C4-2B (cell line): ENCODE measurements at regions not wholly inside any gene's neighbourhood (a gene's known extent, or its start where the extent isn't known, plus 50 kb on each side); places are given as distances from the start of the nearest gene placed in this dataset.

Source experiments
- CTCF ChIP-seq: fragments of 450-650 bp; conservative IDR thresholded peaks from 2 replicates; pipeline ENCODE4 v1.5.1; 2017; ENCODE audit warnings: mild to moderate bottlenecking
- ZFX ChIP-seq: fragments of 450-650 bp; IDR thresholded peaks from 2 replicates; pipeline ENCODE4 v1.6.1; 2017

DNA sequence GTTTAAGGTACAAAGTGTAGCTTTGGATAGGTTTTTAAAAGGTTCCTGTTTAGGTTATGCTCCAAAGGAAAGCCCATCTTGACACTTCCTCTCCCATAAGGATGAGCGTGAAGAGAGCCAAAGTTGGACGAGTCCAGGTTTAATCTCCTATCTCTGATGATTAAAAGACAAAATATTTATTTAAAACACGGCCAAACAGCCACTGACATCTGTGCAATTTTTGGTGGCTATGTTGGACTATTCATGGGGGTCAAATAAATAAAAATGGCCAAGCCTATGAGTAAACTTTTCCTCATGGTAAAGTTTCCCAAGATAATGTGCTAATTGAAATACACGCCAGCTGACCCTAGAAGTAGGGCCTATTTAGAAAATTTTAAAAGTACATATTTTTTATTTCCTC is 69.0 kb upstream of the DOCK9 start:
- no peak for TF ChIP-seq CTCF
- no peak for TF ChIP-seq ZFX
